ENCODE measurements at regions not wholly inside any gene's neighbourhood (a gene's known extent, or its start where the extent isn't known, plus 50 kb on each side); places are given as distances from the start of the nearest gene placed in this dataset.

DNA sequence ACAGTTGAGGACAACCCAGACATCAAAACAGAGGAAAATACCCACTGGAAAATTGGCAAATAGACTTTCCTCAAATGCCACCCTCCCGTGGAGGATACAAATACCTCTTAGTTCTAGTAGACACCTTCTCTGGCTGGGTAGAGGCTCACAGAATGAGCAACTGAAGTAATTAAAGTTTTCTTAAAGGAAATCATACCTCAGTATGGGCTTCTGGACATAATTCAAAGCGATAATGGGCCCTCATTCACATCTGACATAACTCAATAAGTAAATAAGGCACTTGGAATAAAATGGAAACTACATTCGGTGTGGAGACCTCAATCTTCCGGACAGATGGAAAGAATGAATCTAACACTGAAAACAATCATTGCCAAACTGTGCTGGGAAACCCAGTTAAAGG is 115.2 kb upstream of the PLCL2 start:
- TF ChIP-seq, protein P1, sequence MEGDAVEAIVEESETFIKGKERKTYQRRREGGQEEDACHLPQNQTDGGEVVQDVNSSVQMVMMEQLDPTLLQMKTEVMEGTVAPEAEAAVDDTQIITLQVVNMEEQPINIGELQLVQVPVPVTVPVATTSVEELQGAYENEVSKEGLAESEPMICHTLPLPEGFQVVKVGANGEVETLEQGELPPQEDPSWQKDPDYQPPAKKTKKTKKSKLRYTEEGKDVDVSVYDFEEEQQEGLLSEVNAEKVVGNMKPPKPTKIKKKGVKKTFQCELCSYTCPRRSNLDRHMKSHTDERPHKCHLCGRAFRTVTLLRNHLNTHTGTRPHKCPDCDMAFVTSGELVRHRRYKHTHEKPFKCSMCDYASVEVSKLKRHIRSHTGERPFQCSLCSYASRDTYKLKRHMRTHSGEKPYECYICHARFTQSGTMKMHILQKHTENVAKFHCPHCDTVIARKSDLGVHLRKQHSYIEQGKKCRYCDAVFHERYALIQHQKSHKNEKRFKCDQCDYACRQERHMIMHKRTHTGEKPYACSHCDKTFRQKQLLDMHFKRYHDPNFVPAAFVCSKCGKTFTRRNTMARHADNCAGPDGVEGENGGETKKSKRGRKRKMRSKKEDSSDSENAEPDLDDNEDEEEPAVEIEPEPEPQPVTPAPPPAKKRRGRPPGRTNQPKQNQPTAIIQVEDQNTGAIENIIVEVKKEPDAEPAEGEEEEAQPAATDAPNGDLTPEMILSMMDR (IDR thresholded peaks at IDR 0.05): no peak
- no peak for TF ChIP-seq ZFX (IDR thresholded peaks at IDR 0.05; ENCODE audit: borderline replicate concordance)
